Mammary epithelial cell (primary cell): ENCODE measurements at regions not wholly inside any gene's neighbourhood (a gene's known extent, or its start where the extent isn't known, plus 50 kb on each side); places are given as distances from the start of the nearest gene placed in this dataset.

ENCODE experiments used
- CTCF ChIP-seq, 2 donors: IDR thresholded peaks in 1 of 2; conservative IDR thresholded peaks in 1 of 2; 2 replicates each; pipeline ENCODE4 v1.5.1; 2011 to 2012; ENCODE audit warnings: inconsistent platforms in 2 of 2, low read length in 2 of 2, mild to moderate bottlenecking in 2 of 2, control low read depth in 1 of 2, low read depth in 1 of 2; ENCODE audit not compliant: insufficient read depth in 1 of 2; ENCODE audit errors: extremely low read depth in 1 of 2
- EZH2 ChIP-seq: IDR thresholded peaks from 2 replicates; pipeline ENCODE4 v1.6.1; 2012; ENCODE audit warnings: low read length, inconsistent platforms, borderline replicate concordance

GRCh38 chr6:14787250-14787649, 458.6 kb upstream of the JARID2 start:
- TF ChIP-seq CTCF (conservative IDR thresholded peaks at IDR 0.05 in 1 of 2, IDR thresholded peaks at IDR 0.05 in 1 of 2; ENCODE audit: extremely low read depth in 1 of 2, insufficient read depth in 1 of 2, low read depth in 1 of 2, low read length in 2 of 2) (no peak), EZH2 (no peak)
